ENCODE measurements at regions not wholly inside any gene's neighbourhood (a gene's known extent, or its start where the extent isn't known, plus 50 kb on each side); places are given as distances from the start of the nearest gene placed in this dataset.

- Histone ChIP-seq H3K4me3 (ENCODE audit: low read depth, low read length) (no peak overlapping the region), H3K27me3 (ENCODE audit: control insufficient read depth, insufficient read depth, low read length) (no peaks in the 10 kb centered on the region), H3K36me3 (ENCODE audit: control insufficient read depth, insufficient read depth, low read length) (no peaks in the 10 kb centered on the region)
- no peak for DNase-seq (ENCODE audit: low read depth)
- POLR2A ChIA-PET, result no interaction called here
- no peak for TF ChIP-seq CTCF (IDR thresholded peaks at IDR 0.05; ENCODE audit: insufficient read depth, low read depth, low read length)
- CTCF ChIA-PET, result interaction anchor here (0.6 kb wide), 1 partner anchor 91 kb away, joined by 3 read pairs; no protein-coding TSS in a partner anchor
Measured at GRCh38 chr4:81963763-81964020, 410.1 kb downstream of the HNRNPD start.

GRCh38 chr4:81963015-81963762 is 410.6 kb downstream of the HNRNPD start:
- Histone ChIP-seq H3K4me3 (ENCODE audit: low read depth, low read length) (no peak overlapping the region), H3K36me3 (ENCODE audit: control insufficient read depth, insufficient read depth, low read length) (no peaks in the 10 kb centered on the region), H3K27me3 (ENCODE audit: control insufficient read depth, insufficient read depth, low read length) (no peaks in the 10 kb centered on the region)
- DNase-seq (ENCODE audit: low read depth), result no peak
- ChIA-PET CTCF (no interaction called here), POLR2A (no interaction called here)
- no peak for TF ChIP-seq CTCF (IDR thresholded peaks at IDR 0.05; ENCODE audit: insufficient read depth, low read depth, low read length)

- ChIA-PET CTCF (no interaction called here), POLR2A (no interaction called here)
- H3K36me3 ChIP-seq (ENCODE audit: control insufficient read depth, insufficient read depth, low read length), result no peaks in the 10 kb centered on the region
- no peaks in the 10 kb centered on the region for H3K27me3 ChIP-seq (ENCODE audit: control insufficient read depth, insufficient read depth, low read length)
- no peak for DNase-seq (ENCODE audit: low read depth)
- TF ChIP-seq CTCF (IDR thresholded peaks at IDR 0.05; ENCODE audit: insufficient read depth, low read depth, low read length), result no peak
- H3K4me3 ChIP-seq (ENCODE audit: low read depth, low read length), result no peak overlapping the region
Measured at GRCh38 chr4:81960961-81961360, 412.8 kb downstream of the HNRNPD start.

- H3K36me3 ChIP-seq (ENCODE audit: control insufficient read depth, insufficient read depth, low read length), result no peaks in the 10 kb centered on the region
- DNase-seq (ENCODE audit: low read depth), result no peak
- H3K4me3 ChIP-seq (ENCODE audit: low read depth, low read length), result no peak overlapping the region
- H3K27me3 ChIP-seq (ENCODE audit: control insufficient read depth, insufficient read depth, low read length), result no peaks in the 10 kb centered on the region
- CTCF ChIA-PET, result no interaction called here
- POLR2A ChIA-PET, result no interaction called here
- TF ChIP-seq CTCF (IDR thresholded peaks at IDR 0.05; ENCODE audit: insufficient read depth, low read depth, low read length), result no peak
Measured at GRCh38 chr4:81954271-81954670, 419.5 kb downstream of the HNRNPD start.

- no peak overlapping the region for H3K4me3 ChIP-seq (ENCODE audit: low read depth, low read length)
- DNase-seq (ENCODE audit: low read depth), result no peak
- H3K36me3 ChIP-seq (ENCODE audit: control insufficient read depth, insufficient read depth, low read length), result no peaks in the 10 kb centered on the region
- no peaks in the 10 kb centered on the region for H3K27me3 ChIP-seq (ENCODE audit: control insufficient read depth, insufficient read depth, low read length)
- CTCF ChIA-PET, result no interaction called here
- POLR2A ChIA-PET, result no interaction called here
- TF ChIP-seq CTCF (IDR thresholded peaks at IDR 0.05; ENCODE audit: insufficient read depth, low read depth, low read length), result no peak
Measured at GRCh38 chr4:81951891-81952455, 421.8 kb downstream of the HNRNPD start.

Data from BJ (cell line).